ENCODE measurements at regions not wholly inside any gene's neighbourhood (a gene's known extent, or its start where the extent isn't known, plus 50 kb on each side); places are given as distances from the start of the nearest gene placed in this dataset.

DNA sequence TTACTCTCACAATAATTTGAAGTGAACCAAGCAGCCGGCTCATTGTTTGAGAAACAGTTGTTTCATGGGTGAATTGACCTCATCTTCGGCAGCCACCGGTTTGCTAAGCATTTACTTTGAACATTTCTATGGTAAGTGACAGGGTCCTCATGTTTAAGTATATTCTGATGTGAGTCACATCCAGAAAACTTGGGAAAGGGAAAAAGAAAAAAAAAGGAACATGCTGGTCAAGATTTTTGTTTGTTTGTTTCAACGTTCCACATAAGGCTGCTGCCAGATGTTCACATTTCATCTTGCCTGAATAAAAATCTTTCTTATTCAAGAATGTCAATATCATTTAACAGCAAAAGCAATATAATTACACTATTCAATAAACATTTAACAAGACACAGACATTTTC is 55.0 kb upstream of the EXOC2 start:
- Mint-ChIP-seq H3K9me3 (no peaks in the 10 kb centered on the region), H3K4me3 (no peak overlapping the region), H3K4me1 (ENCODE audit: low read depth) (no peaks in the 10 kb centered on the region), H3K27me3 (ENCODE audit: low read depth) (peaks cover 5% of the 10 kb centered on the region), H3K36me3 (ENCODE audit: insufficient read depth in 2 of 2) (no peaks in the 10 kb centered on the region), H3K27ac (no peak overlapping the region)
- ATAC-seq (replicated peaks in 1 of 2) (no peak), DNase-seq (no peak)

DNA sequence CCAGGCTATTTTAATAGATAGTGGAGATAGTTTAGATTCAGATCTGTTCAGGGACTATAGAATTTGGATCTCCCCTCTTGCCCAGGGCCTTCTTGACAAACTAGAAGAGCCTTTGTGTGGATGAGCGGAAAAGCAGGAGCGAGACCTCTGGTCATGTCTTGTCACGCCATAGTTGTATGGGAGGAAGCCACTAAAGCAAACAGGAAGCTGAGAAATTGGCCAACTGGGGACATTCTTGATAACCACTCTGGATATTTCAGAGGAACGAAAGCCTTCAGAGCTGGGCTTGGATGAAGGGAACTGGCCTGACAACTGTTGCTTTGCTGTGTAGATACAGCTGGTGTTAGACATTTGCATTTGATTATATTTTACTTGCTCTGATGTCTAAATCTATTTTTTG is 54.1 kb upstream of the EXOC2 start:
- ATAC-seq (replicated peaks in 1 of 2) (no peak), DNase-seq (no peak)
- Mint-ChIP-seq H3K36me3 (ENCODE audit: insufficient read depth in 2 of 2) (no peaks in the 10 kb centered on the region), H3K9me3 (no peaks in the 10 kb centered on the region), H3K27me3 (ENCODE audit: low read depth) (peaks cover 5% of the 10 kb centered on the region), H3K4me1 (ENCODE audit: low read depth) (peaks cover 2% of the 10 kb centered on the region), H3K27ac (no peak overlapping the region), H3K4me3 (no peak overlapping the region)

DNA sequence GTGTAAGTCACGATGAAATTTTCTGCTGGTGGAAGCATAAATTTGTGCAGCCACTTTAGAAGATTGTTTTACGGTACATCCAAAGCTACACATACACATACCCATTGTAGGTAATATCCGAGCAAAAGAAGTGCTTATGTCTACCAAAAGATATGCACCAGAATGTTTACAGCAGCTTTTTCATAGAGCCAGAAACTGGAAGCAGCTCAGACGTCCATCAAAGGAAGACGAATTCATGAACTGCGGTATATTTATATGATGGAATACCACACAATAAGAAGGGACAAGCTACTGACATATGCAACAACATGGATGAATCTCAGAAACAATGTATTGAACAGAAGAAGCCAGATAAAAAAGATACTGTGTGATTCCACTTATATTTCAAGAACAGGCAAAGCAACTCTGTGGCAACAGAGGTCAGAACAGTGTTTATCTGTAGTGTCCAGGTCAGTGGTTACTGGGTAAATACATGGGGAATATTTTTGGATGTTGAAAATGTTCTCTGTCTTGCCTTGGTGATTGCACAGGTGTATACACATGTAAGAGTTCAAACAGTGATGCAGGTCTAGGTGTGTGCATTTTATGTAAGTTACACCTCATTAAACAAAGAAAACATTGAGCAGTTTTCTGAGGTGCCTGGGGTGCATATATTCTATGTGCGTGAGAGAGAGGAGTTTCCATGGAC is 51.9 kb upstream of the EXOC2 start:
- Mint-ChIP-seq H3K36me3 (ENCODE audit: insufficient read depth in 2 of 2) (peaks cover 0 to 2% of the 10 kb centered on the region in 2 donors), H3K4me3 (no peak overlapping the region), H3K27me3 (ENCODE audit: low read depth) (peaks cover 5% of the 10 kb centered on the region), H3K9me3 (no peaks in the 10 kb centered on the region), H3K27ac (no peak overlapping the region), H3K4me1 (ENCODE audit: low read depth) (peaks cover 10% of the 10 kb centered on the region)
- no peak for DNase-seq
- ATAC-seq (replicated peaks in 1 of 2) = no peak

DNA sequence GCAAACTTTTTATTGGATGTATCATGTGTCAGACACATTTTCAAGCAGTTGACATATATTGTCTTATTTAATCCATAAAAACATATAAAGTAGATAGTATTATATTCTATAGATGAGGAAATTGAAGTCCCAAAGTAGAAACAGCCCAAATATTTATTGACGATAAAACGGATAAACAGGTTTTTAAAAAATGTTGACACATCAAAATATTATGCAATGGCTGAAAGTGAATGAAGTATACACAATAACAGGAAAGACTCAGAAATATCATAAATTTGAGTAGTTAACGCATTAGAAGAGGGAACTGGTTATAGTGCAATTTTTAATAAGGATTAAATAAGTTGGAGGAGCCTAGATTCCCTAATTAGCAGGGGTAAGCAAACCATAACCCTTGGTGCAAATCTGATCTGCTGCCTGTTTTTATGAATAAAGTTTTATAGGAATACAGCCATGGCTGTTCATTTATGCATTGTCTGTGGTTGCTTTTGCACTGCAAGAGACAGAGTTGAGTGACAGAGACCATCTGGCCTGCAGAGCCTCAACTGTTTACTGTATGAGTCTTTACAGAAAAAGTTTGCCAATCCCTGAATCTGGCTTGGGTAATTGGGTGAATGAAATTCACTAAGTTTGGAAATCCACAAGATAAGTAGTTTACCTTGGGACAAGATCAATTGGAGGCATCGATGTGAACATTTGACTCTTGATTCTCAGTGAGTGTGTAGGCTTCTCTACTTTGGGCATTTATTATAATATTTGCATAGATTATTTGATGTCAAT is 50.6 kb upstream of the EXOC2 start:
- ATAC-seq (replicated peaks in 1 of 2) (no peak), DNase-seq (no peak)
- H3K4me1 Mint-ChIP-seq (ENCODE audit: low read depth) = peaks cover 10% of the 10 kb centered on the region
- H3K27me3 Mint-ChIP-seq (ENCODE audit: low read depth) = peaks cover 5% of the 10 kb centered on the region
- H3K36me3 Mint-ChIP-seq (ENCODE audit: insufficient read depth in 2 of 2) = peaks cover 0 to 2% of the 10 kb centered on the region in 2 donors
- no peaks in the 10 kb centered on the region for H3K9me3 Mint-ChIP-seq
- H3K4me3 Mint-ChIP-seq = no peak overlapping the region
- no peak overlapping the region for H3K27ac Mint-ChIP-seq
